Activated T-cell treated with anti-CD3 and anti-CD28 coated beads for 48 hours (primary cell): ENCODE measurements at regions not wholly inside any gene's neighbourhood (a gene's known extent, or its start where the extent isn't known, plus 50 kb on each side); places are given as distances from the start of the nearest gene placed in this dataset.

Experiments used
- DNase-seq: peaks from one replicate; pipeline ENCODE4 v3.0.0-alpha.2; 2020; ENCODE audit warnings: low read depth

GRCh38 chr2:64283641-64284361 is 139.6 kb upstream of the PELI1 start:
- no peak for DNase-seq

- no peak for DNase-seq
Measured at GRCh38 chr2:64284751-64285150, 140.5 kb upstream of the PELI1 start.

GRCh38 chr2:64287202-64287740 is 143.1 kb upstream of the PELI1 start:
- no peak for DNase-seq

- no peak for DNase-seq
Measured at GRCh38 chr2:64288321-64289193, 144.3 kb upstream of the PELI1 start.

- DNase-seq = no peak
Measured at GRCh38 chr2:64289251-64289650, 145.0 kb upstream of the PELI1 start.

GRCh38 chr2:64289737-64290136 is 145.5 kb upstream of the PELI1 start:
- no peak for DNase-seq

GRCh38 chr2:64291181-64291580 is 147.0 kb upstream of the PELI1 start:
- no peak for DNase-seq

- DNase-seq = peak; percentile 49
Measured at GRCh38 chr2:64295326-64296139, 151.3 kb upstream of the PELI1 start.

GRCh38 chr2:64296140-64296480 is 151.9 kb upstream of the PELI1 start:
- no peak for DNase-seq

- DNase-seq = no peak
Measured at GRCh38 chr2:64296695-64297346, 152.6 kb upstream of the PELI1 start.

GRCh38 chr2:64298161-64298560 is 153.9 kb upstream of the PELI1 start:
- DNase-seq = no peak

- DNase-seq = no peak
Measured at GRCh38 chr2:64300066-64300465, 153.9 kb upstream of the LGALSL start.

- DNase-seq = no peak
Measured at GRCh38 chr2:64303250-64303649, 150.7 kb upstream of the LGALSL start.

- DNase-seq = no peak
Measured at GRCh38 chr2:64307421-64307820, 146.5 kb upstream of the LGALSL start.

GRCh38 chr2:64311191-64311910 is 142.6 kb upstream of the LGALSL start:
- no peak for DNase-seq

- DNase-seq = no peak
Measured at GRCh38 chr2:64311948-64312621, 141.9 kb upstream of the LGALSL start.

GRCh38 chr2:64312622-64313397 is 141.2 kb upstream of the LGALSL start:
- DNase-seq = no peak

GRCh38 chr2:64313398-64313723 is 140.6 kb upstream of the LGALSL start:
- no peak for DNase-seq

- DNase-seq = no peak
Measured at GRCh38 chr2:64315291-64315960, 138.5 kb upstream of the LGALSL start.
